Activated T-helper 9 cell treated with anti-CD3 and anti-CD28 coated beads, Interleukin-2, amount 50 U/mL, for 16 hours (primary cell): ENCODE measurements at regions not wholly inside any gene's neighbourhood (a gene's known extent, or its start where the extent isn't known, plus 50 kb on each side); places are given as distances from the start of the nearest gene placed in this dataset.
"Not testable (repeated sequence)": the region's sequence is repeated elsewhere in the genome, so short reads cannot be mapped to it uniquely, and the experiment has no call there.

Source experiments
- DNase-seq: peaks from one replicate; pipeline ENCODE4 v3.0.0-alpha.2; 2020; ENCODE audit warnings: low read depth

DNA sequence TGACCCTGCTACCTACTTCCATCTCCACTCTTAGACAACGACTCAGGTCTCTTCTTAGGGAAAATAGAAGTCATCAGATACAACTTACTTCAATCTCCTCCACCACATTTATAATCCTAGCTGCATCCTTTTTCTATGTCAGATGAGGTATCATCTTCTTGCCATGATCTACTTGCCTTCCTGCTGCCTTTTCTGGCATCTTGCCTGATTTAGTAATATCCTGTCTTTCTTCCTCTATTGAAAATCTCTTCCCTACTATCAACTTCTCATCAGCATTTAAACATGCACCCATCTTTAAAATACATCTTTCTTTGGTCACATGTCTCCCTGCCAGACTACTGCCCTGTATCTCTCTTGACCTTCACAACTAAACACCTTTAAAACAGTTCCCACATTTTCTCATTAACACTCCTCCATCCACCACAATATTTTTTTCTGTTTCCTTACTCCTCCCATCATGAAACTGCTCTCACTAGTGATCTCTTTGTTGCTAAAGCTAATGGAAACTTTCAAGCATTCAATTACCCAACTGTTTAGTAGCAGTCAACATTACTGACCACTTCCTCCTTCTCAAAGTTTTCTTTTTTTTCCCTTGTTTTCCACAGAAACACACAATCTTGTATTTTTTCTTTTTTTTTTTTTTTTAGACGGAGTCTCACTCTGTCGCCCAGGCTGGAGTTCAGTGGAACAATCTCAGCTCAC, 100.8 kb upstream of the CXorf66 start:
- no peak for DNase-seq

DNA sequence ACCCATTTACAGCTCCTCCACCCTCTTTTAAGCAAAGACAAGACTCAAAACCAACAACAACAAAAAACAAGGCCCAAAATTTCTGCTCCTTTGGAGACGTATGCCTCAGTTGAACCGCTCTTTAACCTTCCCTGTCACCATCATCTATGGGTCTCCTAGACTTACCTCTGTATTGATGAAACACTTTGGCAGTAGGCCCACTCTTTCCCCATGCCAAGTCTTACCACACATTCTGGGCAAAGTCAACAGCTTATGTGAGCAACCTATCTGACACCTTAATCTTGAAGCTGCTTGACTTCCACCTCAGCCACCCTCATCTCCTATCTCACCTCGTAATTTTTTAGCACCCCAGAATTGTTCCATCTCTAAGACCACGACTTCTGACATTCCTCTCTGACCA, 99.7 kb upstream of the CXorf66 start:
- no peak for DNase-seq

DNA sequence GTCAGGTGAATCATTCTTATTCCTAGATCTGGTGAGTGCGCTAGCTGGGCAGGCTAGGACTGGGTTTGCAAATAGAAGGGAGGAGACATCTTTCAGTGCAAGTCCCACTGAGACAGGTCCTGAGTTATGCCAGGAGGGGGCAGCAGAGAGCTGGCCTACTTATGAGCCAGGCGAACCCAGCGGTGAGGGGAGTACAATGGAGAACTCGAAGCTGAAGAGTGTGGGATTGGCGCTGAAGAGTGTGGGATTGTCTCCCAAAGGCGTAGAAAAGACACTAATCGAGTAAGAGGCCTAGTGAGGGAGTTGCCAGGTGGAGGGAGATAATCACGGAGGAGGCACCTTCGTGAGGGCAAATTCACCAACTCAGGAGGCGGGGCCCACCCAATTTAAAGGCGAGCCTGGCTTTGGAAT, 91.7 kb upstream of the CXorf66 start:
- DNase-seq: peak; percentile 30

GRCh38 chrX:140053846-140054245, 88.5 kb upstream of the CXorf66 start:
- DNase-seq: no peak

DNA sequence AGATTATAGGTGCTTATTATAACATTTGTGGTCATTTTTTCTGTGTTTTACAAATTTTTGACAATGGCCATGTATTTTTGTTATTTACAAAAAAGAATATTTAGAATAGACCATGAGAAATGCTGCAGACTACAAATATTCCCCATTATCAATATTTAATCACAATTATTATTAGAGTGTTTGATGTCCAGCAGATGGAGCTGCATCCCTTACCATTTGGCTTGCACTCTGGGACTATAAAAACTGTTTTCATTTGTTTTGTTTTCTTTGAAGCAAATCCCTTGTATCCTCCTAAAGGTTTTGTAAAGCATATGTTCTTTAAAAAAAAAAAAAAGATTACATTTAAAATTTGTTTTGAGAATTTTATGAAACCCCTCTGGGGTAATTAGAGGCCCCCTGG, 85.6 kb upstream of the CXorf66 start:
- no peak for DNase-seq

GRCh38 chrX:140040386-140040785, 75.1 kb upstream of the CXorf66 start:
- DNase-seq: no peak

- no peak for DNase-seq
Measured at GRCh38 chrX:140038842-140039241, 73.5 kb upstream of the CXorf66 start.

DNA sequence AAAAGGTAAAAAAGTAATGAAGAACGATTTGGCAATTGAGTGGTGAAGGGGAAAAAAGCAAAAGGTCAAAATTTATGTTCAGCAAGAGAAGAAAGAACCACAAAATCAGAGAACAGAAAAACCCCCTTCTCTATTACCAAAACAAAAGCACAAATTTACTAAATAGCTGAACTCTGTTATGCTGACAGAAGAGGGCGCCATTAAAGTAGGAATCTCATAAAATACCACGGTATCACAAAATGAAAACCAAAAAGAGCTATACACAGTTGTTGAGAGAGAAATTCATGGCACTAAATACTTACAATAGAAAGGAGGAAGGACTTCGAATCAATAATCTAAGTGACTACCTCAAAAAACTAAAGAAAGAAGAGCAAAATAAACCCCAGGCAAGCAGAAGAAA, 69.6 kb upstream of the CXorf66 start:
- no peak for DNase-seq

- DNase-seq: no peak
Measured at GRCh38 chrX:140022482-140022881, 57.2 kb upstream of the CXorf66 start.

GRCh38 chrX:140019134-140019533, 53.8 kb upstream of the CXorf66 start:
- DNase-seq: not testable (repeated sequence)
